A673 (cell line): ENCODE measurements at regions not wholly inside any gene's neighbourhood (a gene's known extent, or its start where the extent isn't known, plus 50 kb on each side); places are given as distances from the start of the nearest gene placed in this dataset.

Source experiments
- EZH2 ChIP-seq: fragments of 200-600 bp; sonication (generic); IDR thresholded peaks from 2 replicates; pipeline ENCODE4 v1.6.1; 2017; ENCODE audit warnings: borderline replicate concordance, low read depth, mild to moderate bottlenecking, mixed read lengths, antibody characterized with exemption, low read length; ENCODE audit not compliant: poor library complexity, severe bottlenecking
- TF ChIP-seq, protein P1 (sequence below): fragments of 300-800, 200-600 bp; sonication (generic); conservative IDR thresholded peaks from 2 replicates; pipeline ENCODE4 v1.5.1; 2017; ENCODE audit warnings: low read depth, mild to moderate bottlenecking, antibody characterized with exemption, low read length, moderate library complexity, mixed read lengths

DNA sequence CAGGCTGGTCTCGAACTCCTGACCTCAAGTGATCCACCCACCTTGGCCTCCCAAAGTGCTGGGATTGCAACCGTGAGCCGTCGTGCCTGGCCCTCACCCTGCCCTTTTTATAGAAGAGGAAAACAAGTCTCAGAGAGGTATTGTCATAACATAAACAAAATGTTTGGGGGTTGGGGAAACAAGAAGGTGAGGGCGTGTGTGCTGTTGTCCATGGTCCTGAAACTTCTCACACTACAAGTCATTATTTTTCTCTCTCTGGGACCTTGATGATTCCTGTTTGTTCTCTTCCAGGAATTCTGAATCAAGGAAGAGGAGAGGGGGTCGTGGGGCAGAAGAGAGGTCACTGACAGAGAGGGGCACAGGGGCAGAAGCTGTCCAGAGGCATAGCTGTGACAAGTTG lies 160.2 kb upstream of the LHX1 start:
- TF ChIP-seq, protein P1, sequence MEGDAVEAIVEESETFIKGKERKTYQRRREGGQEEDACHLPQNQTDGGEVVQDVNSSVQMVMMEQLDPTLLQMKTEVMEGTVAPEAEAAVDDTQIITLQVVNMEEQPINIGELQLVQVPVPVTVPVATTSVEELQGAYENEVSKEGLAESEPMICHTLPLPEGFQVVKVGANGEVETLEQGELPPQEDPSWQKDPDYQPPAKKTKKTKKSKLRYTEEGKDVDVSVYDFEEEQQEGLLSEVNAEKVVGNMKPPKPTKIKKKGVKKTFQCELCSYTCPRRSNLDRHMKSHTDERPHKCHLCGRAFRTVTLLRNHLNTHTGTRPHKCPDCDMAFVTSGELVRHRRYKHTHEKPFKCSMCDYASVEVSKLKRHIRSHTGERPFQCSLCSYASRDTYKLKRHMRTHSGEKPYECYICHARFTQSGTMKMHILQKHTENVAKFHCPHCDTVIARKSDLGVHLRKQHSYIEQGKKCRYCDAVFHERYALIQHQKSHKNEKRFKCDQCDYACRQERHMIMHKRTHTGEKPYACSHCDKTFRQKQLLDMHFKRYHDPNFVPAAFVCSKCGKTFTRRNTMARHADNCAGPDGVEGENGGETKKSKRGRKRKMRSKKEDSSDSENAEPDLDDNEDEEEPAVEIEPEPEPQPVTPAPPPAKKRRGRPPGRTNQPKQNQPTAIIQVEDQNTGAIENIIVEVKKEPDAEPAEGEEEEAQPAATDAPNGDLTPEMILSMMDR = no peak
- no peak for TF ChIP-seq EZH2
